ENCODE measurements at regions not wholly inside any gene's neighbourhood (a gene's known extent, or its start where the extent isn't known, plus 50 kb on each side); places are given as distances from the start of the nearest gene placed in this dataset.
"Not testable (repeated sequence)": the region's sequence is repeated elsewhere in the genome, so short reads cannot be mapped to it uniquely, and the experiment has no call there.

DNA sequence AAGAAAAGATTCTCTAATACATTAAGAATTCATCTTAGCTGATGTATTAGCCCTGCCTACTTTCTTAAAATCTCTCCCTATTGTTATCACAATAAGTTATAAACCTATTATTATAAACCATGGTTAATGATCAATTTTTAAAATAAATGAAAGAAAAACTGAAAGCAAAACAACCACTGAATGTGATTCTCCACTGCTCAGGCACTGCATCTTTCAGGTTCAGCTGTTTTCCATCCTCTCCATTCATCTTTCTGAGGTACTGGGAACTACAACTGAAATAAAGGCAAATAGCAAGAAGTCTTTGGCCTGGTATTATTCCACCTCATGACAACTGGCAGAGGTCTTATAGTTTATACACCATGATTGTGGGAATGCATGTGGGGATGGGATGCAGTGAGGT lies 798.9 kb upstream of the AADAT start:
- ATAC-seq (no peak), DNase-seq (no peak)
- intact Hi-C loops (cut with micrococcal nuclease) = no loop called here

DNA sequence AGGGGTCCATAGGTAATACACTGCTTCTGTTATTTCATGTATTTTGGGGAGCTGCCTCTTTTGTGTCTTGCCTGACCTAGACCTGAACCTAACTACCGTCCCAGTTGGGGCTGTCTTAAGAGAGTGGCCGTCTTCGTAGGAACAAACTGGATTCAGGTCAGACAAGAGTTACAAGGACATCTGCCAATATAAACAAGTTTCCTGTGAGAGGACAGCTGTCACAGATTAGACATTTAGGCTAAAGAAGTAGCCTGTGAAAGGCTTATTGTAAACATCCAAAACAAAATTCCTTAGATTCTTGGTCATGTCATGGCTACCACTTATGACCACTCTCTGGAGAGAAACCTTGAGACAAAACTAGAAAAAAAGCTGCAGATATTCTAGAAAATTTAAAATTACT lies 797.6 kb upstream of the AADAT start:
- intact Hi-C loops (cut with micrococcal nuclease) = no loop called here
- DNase-seq (no peak), ATAC-seq (no peak)

DNA sequence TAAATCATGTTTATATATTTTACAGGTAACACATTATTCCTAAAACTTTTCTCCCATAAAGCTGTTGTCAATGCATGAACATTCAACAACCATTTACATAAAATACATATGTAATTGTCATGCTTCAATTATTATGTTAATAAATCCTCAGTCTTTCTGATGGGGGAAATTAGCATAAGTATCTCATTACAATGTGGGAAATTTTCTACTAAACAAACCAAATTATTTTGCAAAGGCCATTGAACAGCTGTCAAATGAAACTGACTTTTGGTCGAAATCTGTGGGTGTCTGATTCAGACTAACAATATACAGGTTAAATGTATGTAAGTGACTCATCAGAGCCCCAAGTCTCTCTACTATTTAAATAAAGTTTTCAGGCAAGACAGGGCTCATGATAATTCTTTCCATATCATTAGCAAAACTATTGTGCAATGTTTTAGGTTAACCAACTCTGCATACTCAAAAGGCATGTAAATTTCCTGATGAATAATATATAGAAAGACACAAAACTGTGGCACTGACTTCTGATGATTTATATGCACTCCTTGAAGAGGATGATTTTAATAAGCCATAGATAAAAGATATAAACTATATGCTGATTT lies 795.3 kb upstream of the AADAT start:
- DNase-seq (no peak), ATAC-seq (no peak)
- intact Hi-C loops (cut with micrococcal nuclease) = no loop called here

DNA sequence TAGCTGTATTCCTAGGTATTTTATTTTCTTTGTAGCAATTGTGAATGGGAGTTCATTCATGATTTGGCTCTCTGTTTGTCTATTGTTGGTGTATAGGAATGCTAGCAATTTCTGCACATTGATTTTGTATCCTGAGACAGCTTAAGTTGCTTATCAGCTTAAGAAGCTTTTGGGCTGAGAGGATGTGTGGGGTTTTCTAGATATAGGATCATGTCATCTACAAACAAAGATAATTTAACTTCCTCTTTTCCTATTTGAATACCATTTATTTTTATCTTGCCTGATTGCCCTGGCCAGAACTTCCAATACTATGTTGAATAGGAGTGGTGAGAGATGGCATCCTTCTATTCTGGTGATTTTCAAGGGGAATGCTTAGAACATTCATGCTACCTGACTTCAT lies 791.9 kb upstream of the AADAT start:
- intact Hi-C loops (cut with micrococcal nuclease); DNase-seq; ATAC-seq: not testable (repeated sequence)

DNA sequence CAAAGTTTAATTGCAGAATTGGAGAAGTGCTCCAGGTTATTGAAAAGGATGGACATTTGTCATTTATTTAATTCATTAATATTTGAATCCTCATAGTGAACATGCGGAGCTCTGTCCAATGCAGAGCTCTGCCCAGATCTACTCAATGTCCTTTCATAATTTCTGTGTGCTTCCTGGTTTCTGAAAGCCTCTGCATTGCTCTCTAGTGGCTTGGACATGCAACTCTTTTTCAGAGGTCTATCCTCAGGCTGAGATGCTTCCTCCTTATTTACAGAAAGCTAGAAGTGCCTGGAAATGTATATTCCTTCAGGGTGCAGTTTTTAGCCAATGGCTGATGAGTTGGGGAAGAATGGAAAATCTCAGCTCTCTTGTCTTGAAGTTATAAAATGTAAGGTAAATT lies 786.1 kb upstream of the AADAT start:
- ATAC-seq (no peak), DNase-seq (no peak)
- intact Hi-C loops (cut with micrococcal nuclease) = no loop called here

DNA sequence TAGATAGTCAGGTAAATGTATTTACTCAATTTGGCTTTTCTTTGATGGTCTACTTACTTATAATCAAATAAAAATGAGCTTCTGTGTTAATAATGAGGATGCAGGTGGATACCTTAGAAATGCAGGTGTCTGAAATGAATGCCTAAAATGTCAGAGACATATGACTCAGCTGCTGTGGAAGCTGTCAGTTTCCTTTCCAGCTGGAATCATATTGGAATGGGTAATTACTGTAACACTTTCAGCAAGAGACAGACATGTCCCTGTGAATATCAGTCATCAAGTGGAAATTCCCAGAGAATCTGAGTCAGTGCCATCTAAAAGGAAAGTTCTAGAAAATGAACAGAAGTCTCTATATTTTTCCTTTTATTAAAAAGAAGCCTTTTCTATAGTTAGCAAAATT lies 783.0 kb upstream of the AADAT start:
- DNase-seq = no peak
- intact Hi-C loops (cut with micrococcal nuclease) = no loop called here
- ATAC-seq = no peak

DNA sequence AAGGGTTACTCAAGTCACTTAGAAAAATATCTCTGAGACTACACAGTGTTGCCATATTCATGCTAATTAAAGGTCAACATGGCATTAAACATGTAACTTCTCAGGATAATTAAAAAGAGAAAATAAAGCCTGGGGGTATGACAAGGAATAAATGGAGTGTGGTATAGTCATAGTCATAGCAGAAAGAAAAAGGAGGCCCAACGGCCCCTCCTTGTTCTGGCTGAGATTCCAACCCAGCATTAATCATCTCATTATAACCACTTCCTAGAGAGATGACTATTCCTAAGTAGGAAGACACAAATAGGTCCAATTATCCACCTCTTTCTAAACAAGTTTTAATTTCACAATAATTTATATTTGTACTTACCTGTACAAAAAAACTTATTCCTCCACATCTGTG lies 778.4 kb upstream of the AADAT start:
- intact Hi-C loops (cut with micrococcal nuclease) = no loop called here
- ATAC-seq = no peak
- no peak for DNase-seq

DNA sequence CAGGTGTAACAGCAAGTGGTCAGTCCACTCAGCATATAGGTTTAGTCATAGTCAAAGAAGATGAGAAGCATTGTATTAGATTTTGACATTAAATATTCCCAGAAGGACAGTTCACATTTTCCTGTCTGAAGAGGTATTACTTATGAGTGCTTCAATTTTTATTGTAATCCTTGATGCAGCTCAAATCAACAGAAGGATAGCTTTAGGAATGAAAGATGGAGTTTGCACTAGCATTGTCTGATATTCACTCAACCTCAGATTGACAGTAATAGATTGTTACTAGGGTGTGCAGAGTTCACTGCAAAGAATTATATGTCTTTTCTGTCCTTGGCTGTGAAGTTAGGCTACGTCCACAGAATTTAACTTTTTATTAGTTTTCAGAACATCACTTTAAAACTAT lies 764.3 kb upstream of the AADAT start:
- no peak for ATAC-seq
- no peak for DNase-seq
- intact Hi-C loops (cut with micrococcal nuclease) = no loop called here

DNA sequence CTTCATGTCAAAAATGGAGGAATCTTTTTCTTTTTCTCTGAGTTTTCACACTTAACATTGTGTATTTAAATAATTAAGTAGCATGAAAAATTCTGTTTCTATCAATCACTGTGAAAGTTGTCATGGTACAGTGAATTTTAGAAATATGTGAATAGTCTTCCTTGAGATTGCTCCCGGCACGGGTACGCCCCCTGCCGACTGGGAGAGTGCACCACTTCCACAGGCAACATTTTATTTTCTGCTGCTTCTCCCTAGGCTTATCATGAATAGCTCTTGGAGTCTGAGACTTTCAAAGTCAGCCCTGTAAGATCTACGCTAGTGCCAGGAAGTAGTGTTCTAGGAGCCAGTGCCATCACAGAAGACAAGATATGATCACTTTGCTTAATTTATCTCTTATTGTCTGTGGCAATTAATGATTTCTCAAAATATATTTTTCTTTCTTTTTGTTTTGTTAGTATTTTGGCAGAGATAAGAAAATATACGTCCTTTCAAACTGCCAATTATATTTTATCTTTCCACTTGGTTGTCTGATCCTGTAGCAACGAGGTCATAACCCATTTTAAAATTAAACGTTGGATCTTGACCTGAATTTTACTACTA lies 763.8 kb upstream of the AADAT start:
- intact Hi-C loops (cut with micrococcal nuclease) = no loop called here
- ATAC-seq = no peak
- peak; percentile 31 for DNase-seq

DNA sequence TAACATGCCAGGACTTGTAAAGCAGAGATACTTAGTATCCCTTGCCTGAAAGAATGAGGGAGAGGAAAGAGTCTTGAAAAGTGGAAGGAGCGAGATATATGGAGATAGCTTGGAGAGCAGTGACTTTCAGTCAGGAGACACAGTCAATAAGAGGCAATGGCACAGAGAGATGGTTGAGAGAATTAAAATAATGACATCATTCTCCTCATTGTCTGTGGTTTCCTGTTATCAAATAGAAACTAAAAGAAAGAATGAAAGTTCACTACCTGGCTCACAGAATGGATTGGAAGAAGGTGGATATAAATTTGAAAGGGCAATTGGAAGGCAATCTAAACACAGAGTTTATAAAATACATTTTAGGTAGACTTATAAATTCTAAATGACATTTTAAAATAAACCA lies 760.2 kb upstream of the AADAT start:
- ATAC-seq = no peak
- intact Hi-C loops (cut with micrococcal nuclease) = no loop called here
- no peak for DNase-seq

DNA sequence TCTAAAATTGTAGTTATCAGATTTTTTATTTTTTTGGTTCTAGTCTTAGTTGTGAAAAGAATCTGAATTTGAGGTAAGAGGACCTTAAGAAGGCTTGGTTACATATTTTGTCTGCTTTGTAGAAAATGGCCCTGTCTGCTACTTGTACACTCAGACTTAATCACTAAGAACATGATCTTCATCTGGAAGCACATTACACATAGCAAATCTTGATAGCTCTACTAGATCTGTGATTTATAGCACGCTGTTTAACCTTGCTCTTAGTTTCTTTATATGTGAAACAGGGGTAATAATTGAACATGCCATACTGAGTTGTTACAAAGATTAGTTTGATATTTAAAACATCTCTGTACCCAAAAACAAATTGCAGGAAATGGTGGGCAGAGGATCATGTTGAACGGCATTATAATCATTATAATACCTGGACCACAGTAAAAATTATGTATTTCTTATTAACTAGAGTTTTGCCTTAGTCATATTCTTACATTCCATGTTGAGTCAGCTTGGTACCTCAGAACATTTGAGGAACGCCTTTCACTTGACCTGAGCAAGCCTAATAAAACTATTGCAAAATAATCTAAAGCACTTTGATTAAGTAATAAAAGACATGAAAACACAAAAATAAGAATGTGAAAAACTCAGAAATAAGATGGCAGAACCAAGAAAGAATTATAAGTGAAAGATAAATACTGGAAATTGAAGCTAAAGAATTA lies 738.0 kb upstream of the AADAT start:
- no peak for ATAC-seq
- DNase-seq = no peak
- intact Hi-C loops (cut with micrococcal nuclease) = no loop called here

DNA sequence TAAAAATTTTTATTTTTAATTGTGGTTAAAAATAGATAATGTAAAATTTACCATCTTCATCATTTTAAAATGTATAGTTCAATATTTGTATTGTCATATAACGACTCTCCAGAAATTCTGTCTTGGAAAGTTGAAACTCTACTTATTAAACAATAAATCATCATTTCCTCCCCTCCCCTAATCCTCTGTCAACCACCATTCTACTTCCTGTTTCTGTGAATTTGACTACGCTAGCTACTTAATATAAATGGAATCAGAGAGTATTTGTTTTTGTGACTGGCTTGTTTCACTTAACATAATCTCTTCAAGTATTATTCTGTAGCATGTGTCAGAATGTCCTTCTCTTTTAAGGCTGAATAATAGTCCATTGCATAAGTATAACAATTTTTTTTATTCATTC lies 729.0 kb upstream of the AADAT start:
- ATAC-seq (no peak), DNase-seq (no peak)
- intact Hi-C loops (cut with micrococcal nuclease) = no loop called here

DNA sequence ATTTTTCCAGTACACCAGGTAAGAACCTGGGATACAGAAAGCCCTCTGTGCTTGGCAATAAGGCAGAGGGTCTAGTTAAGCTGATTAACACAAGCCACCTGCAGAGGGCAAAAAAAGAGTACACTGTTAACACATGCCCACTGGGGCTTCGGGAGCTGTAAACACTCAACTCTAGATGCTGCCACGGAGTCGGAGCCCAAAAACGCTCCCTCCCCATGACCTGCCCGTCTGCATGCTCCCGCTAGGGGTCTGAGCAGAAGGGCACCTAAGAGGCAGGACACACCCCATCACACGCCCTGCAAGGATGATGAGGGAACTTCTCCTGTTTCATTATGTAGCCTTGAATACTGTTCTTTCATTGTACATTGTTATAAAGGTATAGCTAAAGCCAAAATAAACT lies 715.6 kb upstream of the AADAT start:
- no peak for DNase-seq
- intact Hi-C loops (cut with micrococcal nuclease) = no loop called here
- ATAC-seq = no peak

DNA sequence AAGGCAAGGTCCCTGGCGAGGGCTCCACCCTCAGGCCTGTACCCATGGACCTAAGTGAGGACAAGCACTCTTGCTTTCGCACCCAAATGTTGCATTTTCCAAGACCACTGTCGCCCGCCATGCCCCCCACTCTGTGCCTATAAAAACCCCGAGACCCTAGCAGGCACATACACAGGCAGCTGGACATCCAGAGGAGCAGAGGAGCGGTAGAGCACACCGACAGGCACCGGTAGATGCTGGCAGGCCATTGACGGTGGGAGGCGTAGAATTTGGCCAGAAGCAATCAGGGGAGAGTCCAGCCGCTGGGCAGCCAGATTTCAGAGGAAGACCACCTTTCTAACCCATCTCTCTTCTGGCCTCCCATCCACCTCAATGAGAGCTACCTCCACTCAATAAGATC lies 715.2 kb upstream of the AADAT start:
- DNase-seq = no peak
- intact Hi-C loops (cut with micrococcal nuclease) = no loop called here
- no peak for ATAC-seq

DNA sequence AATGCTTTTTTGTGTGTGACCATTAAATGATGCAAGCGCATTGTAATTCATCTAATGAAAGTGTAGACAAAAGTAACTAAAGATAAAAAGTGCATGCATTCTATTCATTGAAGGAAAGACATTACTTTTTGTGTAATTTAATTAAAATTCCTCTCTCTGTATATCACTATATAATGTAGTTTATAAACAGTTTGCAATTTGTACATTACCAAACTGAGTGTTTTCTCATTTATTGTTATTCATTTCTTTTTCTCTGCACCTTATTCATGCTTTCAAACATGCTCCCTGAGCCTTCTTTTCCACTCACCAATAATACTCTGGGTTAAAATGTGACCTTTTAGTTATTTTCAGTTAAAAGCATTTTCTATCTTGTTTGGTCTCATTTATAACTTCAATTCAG lies 713.7 kb upstream of the AADAT start:
- no peak for ATAC-seq
- intact Hi-C loops (cut with micrococcal nuclease) = no loop called here

DNA sequence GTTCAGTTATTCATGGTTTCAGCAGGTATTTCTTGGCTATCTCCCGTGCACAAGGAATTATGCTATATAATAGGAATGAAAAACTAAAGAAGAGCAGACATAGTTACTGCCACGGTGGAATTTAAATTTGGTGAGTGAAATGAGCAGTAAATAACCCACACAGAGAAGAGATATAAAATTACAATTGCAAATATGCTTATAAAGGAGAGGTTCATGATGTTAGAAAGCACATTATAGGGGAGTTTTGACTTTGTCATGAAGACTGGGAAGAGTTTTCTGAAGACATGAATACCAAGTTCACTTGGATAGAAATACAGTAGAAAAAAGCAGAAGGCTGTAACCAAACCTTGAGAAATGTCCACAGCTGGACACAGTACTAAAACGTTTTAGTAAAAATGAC lies 712.0 kb upstream of the AADAT start:
- ATAC-seq (no peak), DNase-seq (no peak)
- intact Hi-C loops (cut with micrococcal nuclease) = no loop called here

More for the DNA sequence above, 713.7 kb upstream of the AADAT start:
- DNase-seq = no peak

DNA sequence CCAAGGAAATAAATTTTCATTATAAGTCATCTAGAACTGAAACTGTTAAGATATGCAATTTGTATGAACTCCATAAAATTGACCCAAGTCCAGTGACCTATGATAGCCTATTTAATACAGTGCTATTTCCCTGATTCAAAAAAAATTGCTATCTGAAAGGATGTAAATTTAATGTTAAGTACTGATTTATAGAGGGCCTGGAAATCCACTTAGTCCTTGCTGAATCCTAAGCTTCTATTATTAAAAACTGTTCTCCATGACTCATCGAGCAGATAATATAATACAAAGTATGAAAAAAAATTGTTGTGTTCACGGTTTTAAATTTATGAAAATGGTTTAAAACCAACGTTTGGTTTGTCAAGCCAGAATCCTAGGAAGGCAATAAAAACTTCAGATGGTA lies 704.8 kb upstream of the AADAT start:
- intact Hi-C loops (cut with micrococcal nuclease) = no loop called here
- ATAC-seq = no peak

DNA sequence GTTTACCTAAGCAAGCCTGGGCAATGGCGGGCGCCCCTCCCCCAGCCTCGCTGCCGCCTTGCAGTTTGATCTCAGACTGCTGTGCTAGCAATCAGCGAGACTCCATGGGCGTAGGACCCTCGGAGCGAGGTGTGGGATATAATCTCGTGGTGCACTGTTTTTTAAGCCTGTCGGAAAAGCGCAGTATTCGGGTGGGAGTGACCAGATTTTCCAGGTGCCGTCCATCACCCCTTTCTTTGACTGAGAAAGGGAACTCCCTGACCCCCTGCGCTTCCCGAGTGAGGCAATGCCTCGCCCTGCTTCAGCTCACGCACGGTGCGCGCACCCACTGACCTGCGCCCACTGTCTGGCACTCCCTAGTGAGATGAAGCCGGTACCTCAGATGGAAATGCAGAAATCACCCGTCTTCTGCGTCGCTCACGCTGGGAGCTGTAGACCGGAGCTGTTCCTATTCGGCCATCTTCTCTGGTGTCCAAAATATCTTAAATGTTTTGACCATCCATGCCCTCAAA lies 698.8 kb upstream of the AADAT start:
- ATAC-seq; DNase-seq; intact Hi-C loops (cut with micrococcal nuclease): not testable (repeated sequence)

More for the DNA sequence above, 704.8 kb upstream of the AADAT start:
- no peak for DNase-seq

DNA sequence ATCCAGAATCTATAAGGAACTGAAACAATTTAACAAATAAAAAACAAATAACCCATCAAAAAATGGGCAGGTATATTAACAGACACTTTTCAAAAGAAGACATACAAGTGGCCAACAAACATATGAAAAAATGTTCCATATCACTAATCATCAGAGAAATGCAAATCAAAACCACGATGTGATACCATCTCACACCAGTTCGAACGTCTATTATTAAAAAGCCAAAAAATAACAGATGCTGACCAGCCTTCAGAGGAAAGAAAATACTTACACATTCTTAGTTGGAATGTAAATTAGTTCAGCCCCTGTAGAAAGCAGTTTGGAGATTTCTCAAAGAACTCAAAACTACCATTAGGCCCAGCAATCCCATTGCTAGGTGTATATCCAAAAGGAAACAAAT lies 687.9 kb upstream of the AADAT start:
- no peak for ATAC-seq

DNA sequence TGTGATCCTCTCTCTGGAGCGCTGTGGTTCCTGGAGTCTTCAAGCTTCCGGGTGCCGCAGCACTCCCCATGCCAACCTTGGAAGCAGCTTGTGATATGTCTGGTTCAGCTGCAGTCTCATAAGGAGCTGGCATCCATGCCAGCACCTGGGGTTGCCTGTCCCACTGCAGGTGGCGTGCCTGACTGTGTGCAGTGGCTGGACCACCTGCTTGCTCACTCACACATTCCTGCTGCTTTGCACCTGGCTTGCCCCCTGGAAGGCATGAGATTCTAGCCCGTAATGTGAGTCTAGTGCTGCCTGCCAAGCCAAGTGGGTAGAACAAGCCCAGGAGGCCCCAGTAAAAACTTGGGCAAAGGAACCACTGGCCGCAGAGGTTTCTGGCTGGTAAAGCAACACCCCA lies 687.2 kb upstream of the AADAT start:
- DNase-seq (no peak), ATAC-seq (no peak)
- intact Hi-C loops (cut with micrococcal nuclease) = no loop called here

More for the DNA sequence above, 687.9 kb upstream of the AADAT start:
- DNase-seq = no peak
- intact Hi-C loops (cut with micrococcal nuclease) = no loop called here

DNA sequence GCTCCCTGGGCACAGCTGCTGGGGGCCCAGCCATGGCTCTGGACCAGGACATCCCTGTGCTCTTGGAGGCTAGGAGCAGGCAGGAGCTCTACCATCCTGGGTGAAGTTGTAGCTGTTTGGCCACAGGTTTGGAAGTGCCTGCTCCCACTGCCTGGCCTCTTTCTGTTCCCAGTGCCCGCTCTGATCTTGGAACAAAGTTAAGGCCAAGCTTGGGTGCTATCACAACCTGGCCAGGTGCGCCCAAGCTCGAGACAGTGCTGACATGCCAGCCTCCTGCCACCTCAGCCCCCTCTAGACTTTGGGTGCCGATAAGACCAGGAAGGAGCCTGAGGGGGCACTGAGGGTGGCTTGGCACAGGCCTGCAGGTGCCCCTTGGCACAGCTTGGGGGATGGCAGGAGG lies 686.1 kb upstream of the AADAT start:
- intact Hi-C loops (cut with micrococcal nuclease) = no loop called here
- DNase-seq (no peak), ATAC-seq (no peak)
